GM21717 (cell line): ENCODE measurements at regions not wholly inside any gene's neighbourhood (a gene's known extent, or its start where the extent isn't known, plus 50 kb on each side); places are given as distances from the start of the nearest gene placed in this dataset.
A peak's percentile ranks its signal among the peaks of the same experiment; 100 is the strongest.
"Not testable (repeated sequence)": the region's sequence is repeated elsewhere in the genome, so short reads cannot be mapped to it uniquely, and the experiment has no call there.

ENCODE experiments used
- ATAC-seq: cut with Tn5 transposase; IDR thresholded peaks from one replicate; pipeline ENCODE4 v1.9.1; 2021; ENCODE audit warnings: mild to moderate bottlenecking, moderate library complexity; ENCODE audit not compliant: unreplicated experiment

GRCh38 chr18:65206551-65207260 is 544.1 kb upstream of the CDH7 start:
- ATAC-seq = no peak

DNA sequence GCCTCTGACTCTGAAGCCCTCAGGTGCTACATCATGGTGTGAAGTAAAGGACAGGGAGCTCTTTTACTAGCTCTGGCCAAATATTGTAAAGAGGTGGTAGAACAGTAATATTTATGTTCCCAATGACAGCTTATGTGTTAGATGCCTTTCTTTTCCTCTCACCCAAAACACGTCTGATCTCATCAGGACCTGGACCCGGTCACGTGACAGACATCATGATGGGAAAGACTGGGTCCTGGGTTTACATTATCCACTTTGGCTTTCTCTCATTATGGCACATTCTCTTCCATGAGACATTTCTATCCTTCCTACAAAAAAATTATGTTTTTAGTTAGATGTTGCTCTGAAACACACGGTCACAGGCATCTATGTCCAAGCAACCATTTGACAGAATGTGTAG is 548.7 kb upstream of the CDH7 start:
- no peak for ATAC-seq

GRCh38 chr18:65175681-65176080 is 575.1 kb upstream of the CDH7 start:
- ATAC-seq = no peak

GRCh38 chr18:65162086-65162485 is 588.7 kb upstream of the CDH7 start:
- ATAC-seq = not testable (repeated sequence)

- ATAC-seq = no peak
These were observed 604.3 kb upstream of the CDH7 start for GRCh38 chr18:65146482-65147021.

DNA sequence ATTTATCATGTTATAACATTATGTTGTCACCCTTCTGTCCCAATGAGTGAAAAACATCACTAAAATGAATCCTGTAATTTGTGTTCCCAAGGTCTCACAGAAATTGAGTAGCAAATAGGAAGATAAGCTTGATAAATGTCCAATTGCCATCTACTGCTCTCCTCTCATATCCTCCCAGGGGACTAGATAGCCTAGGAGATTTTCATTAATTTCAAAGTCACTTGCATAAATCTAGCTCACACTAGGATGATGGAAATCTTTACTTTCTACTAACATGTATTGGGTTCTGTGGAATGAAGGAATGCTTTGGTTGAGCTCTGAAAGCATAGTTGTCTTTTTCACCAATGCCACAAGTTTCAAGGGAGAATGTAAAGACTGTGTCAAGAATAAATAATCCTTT is 605.5 kb upstream of the CDH7 start:
- ATAC-seq = no peak

DNA sequence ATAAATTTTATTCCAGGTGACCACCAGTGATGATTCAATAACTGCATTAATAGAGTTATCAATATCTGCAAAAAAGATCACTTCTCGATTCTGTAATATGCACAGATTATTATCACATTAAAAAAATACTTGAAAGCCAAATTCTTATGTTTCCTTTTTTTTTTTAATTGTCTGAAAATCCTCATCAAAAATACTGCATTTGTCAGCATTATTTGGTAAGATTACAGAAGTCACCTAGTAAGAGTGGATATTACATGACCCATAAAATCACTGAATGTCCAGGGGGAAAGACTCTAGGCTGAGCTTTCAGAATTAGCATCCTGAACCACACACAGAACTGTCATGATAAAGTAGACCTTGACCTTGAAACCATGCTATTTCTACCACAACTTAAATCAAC is 617.2 kb upstream of the CDH7 start:
- ATAC-seq = no peak

DNA sequence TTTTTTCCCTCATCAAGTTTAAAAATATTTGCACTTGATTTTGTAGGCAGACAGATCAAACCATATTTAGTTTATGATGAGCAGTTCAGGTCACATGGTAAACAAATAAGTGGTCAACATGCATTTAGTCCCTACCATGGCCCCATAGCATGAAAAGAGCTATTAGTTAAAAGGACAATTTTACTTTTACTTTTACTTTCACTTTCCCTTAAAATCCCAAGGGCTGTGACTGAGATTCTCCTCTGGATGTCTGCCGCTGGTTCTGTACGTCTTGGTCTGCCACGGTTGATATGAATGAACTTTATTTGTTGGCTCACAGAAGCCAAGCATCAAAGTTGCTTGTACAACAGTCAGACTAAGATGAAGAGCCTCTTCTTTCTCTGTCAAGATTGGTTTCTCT is 626.2 kb upstream of the CDH7 start:
- no peak for ATAC-seq

DNA sequence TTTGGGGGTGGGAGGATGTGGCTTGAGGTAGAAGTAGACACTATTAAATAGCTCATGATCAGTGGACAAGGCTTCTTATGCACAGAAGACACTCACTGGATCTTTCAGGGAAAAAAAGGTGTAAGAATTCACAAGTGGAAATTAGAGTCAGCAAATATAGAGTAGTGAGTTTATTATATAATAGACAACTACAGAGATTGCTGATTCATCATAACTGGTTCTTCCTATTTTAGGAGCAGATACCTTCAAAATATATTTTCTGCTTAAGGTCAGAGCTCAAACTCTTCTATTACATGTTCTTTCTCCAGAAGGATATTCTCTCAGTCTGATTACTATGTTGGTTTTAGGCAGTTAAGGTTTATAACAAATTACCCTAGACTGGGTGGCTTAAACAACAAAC is 646.9 kb upstream of the CDH7 start:
- no peak for ATAC-seq

- no peak for ATAC-seq
These were observed 657.5 kb upstream of the CDH7 start for GRCh38 chr18:65093346-65093745.

DNA sequence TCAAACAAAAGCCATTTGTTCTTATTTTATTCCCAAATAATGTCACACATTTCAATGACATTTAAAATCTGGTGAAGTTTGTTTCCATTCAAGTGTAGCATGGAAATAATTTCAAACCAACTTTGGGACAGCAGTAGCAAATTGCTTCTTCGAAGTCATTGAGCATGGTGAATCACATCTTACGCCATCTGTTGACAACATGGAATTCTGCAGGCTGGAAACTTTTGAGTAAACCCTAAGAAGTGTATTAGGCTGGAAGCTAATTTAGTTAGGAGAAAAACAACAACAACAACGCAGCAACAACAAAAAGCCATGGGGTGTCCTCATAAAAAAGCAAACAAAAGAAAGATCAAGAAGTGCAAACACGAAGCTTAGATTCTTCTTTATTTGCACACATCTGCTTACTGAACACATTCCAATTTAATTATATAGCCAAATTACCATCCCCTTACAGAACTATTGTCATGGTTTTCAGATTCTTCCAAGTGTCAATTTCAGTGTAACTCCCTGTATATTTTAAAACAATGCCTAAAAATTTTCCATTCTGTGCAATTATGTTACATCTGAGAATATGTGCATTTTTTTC is 659.0 kb upstream of the CDH7 start:
- ATAC-seq = peak; percentile 70

- no peak for ATAC-seq
These were observed 667.9 kb upstream of the CDH7 start for GRCh38 chr18:65082907-65083306.

DNA sequence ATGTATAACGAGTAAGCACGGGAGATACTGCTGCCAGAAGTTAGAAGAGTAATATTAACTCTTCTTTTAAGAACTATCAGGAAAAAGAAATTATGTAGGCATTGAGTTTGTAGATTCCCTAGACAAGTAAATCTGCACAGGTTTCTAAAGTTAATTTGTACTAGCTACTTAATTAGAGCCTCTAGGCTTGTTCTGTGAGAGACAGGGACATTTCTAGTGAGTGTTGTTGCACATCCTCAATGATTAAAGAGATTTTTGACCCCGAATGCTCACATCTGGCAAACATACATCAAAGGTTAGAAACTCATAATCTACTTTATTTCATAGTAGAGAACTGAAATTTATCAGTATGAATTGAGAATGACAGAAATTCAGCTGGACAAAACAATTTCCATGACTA is 669.0 kb upstream of the CDH7 start:
- no peak for ATAC-seq

DNA sequence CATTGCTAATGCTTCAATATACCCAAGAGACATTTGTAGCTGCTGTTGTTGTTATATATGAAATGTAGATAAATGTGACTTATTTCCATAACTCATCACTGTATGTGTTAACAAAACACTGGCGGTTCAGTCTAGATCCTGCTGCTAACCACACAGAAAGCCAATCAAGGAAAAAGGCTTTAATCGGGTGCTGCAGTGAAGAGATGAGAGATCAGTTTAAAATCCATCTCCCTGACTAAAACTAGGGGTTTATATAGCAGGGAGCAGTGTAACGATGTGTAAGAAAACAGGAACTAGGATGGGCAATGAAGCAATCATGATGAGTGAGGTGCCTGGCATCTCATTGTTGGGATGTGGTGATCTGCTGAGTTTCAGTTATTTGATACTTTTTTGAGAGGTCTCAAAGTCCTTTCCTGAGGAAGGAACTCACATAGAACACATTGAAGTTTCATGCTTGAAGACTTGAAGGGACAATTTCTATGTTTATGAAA is 677.7 kb upstream of the CDH7 start:
- ATAC-seq = no peak

DNA sequence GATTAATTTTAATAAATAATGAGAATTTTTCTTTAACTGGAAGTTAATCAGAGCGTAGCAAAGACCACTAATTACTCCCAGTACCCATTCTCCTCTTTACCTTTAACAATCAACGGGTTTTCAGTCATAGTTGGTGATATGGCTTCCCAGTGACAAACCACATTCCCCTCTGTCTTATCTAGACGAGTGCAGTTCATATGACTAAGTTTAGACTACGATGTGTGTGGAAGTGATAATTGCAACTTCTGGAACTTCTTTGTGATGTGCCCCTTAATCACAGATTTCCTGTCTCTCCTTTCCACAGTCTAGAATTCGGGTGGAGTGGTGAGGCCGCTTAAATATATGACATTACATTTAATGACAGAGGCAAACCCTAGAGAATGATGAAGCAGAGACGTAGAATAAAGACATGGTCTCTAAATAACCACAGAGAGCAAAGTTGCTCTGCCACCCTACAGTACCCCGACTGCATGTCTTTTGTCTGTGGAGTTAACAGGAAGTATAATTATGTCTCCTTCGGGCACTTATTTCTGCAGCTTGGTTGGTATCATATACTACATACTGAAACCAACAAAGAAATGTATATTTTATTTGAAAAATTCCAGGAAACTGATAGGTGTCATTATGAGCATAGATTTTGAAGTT is 693.3 kb upstream of the CDH7 start:
- ATAC-seq = no peak

- no peak for ATAC-seq
These were observed 694.2 kb upstream of the CDH7 start for GRCh38 chr18:65056575-65056974.

DNA sequence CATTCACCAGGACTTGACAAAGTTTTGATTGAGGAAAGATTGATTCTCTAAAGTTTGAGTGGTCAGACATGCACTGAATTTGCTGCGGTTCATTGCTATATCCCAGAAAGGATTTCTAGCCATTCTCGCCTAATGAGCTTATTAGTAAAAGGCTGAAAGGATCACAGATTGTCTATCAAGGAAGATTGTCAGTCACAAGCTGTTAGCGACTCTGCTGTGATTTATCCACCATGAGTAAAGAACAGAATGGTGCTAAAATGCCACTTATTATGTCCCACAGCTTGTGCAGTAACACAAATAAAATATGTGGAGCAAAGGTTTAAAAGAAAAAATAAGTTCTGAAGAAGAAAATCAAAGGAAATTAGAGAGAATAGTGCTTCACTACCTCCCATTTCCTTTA is 701.2 kb upstream of the CDH7 start:
- no peak for ATAC-seq

GRCh38 chr18:65039578-65039977 is 711.2 kb upstream of the CDH7 start:
- ATAC-seq = no peak

- no peak for ATAC-seq
These were observed 715.1 kb upstream of the CDH7 start for GRCh38 chr18:65035701-65036100.

GRCh38 chr18:65025756-65026155 is 725.1 kb upstream of the CDH7 start:
- no peak for ATAC-seq

GRCh38 chr18:65021021-65021420 is 729.8 kb upstream of the CDH7 start:
- no peak for ATAC-seq

DNA sequence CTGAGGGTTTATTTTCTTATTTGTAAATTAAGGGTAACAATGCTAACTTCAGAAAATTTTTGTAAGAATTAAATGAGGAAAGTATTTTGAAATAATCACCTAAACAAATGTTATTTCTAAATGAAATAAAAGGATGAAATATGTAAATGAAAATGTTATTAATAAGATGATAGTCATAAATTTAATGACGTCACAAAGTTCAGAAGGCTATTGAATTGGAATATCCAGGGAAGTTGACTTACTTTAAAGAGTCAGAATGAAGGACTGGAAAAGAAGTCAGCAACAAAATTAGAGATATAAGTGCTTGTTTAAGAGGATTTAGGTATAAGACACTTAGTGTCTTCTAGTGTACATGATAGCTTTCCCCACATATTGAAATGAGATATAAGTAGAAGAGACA is 732.6 kb upstream of the CDH7 start:
- no peak for ATAC-seq
